ENCODE measurements at regions not wholly inside any gene's neighbourhood (a gene's known extent, or its start where the extent isn't known, plus 50 kb on each side); places are given as distances from the start of the nearest gene placed in this dataset.

DNA sequence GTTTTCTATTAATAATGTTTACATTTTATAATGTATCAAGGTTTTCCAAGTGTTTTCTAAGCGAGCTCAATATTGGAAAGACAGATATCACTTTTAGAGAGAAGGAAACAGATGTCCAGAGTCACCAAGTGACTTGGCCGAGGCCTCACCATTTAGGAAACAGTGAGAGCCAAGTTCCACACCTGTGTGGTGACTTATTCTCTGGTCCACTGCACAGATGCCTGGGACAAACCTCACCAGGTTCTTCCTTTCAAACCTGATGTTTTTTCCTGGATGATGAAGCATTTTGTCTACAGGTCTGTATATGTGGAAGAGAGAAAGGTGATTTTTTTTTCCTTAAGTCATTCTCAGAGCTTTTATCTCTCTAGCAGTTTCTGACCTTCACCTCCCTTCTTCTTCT, 280.7 kb downstream of the LPIN1 start:
- no peaks in the 10 kb centered on the region for H3K4me1 ChIP-seq (ENCODE audit: insufficient read depth, insufficient read length)
- no peak overlapping the region for H3K4me3 ChIP-seq (ENCODE audit: insufficient read length, low read depth)
- DNase-seq (ENCODE audit: low read depth, low spot score), result no peak
- H3K27me3 ChIP-seq (ENCODE audit: insufficient read depth, insufficient read length), result no peaks in the 10 kb centered on the region
- no peak overlapping the region for H3K9ac ChIP-seq (ENCODE audit: insufficient read length, low read depth)
- H3K36me3 ChIP-seq (ENCODE audit: insufficient read depth, insufficient read length, low read length), result no peaks in the 10 kb centered on the region
- H3K9me3 ChIP-seq (ENCODE audit: insufficient read depth, low read length), result peaks cover 6% of the 10 kb centered on the region; the same call in 1 of the 2 replicates
- TF ChIP-seq ZNF274 (IDR thresholded peaks at IDR 0.05; ENCODE audit: low read depth, low read length) (no peak), SUZ12 (IDR thresholded peaks at IDR 0.05; ENCODE audit: extremely low read depth, insufficient read depth, insufficient read length) (no peak), YY1 (IDR thresholded peaks at IDR 0.05; ENCODE audit: insufficient read depth, insufficient read length) (no peak)

DNA sequence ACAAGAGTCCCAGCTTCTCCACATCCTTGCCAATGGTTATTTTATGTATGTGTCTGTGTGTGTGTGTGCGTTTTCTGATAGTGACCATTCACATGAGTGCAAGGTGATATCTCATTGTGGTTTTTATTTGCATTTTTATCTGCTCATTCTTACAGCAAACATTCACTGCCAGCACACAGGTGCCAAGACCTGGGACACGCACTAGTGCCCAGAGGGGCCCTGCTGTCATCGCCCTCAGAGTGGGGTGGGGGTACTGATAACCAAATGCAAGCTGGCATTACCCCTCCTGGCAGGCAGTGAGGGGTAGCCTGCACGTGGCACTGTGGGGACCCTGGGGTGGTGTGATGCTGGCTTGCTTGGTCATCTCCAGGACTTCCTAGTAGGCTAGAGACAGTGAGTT, 285.4 kb downstream of the LPIN1 start:
- DNase-seq (ENCODE audit: low read depth, low spot score), result no peak
- Histone ChIP-seq H3K27me3 (ENCODE audit: insufficient read depth, insufficient read length) (no peaks in the 10 kb centered on the region), H3K4me1 (ENCODE audit: insufficient read depth, insufficient read length) (no peaks in the 10 kb centered on the region), H3K4me3 (ENCODE audit: insufficient read length, low read depth) (no peak overlapping the region), H3K36me3 (ENCODE audit: insufficient read depth, insufficient read length, low read length) (no peaks in the 10 kb centered on the region), H3K9ac (ENCODE audit: insufficient read length, low read depth) (no peak overlapping the region), H3K9me3 (ENCODE audit: insufficient read depth, low read length) (0 out of 2 replicates have a peak, but pooled peaks cover 9% of the 10 kb centered on the region)
- no peak for TF ChIP-seq YY1 (IDR thresholded peaks at IDR 0.05; ENCODE audit: insufficient read depth, insufficient read length)

DNA sequence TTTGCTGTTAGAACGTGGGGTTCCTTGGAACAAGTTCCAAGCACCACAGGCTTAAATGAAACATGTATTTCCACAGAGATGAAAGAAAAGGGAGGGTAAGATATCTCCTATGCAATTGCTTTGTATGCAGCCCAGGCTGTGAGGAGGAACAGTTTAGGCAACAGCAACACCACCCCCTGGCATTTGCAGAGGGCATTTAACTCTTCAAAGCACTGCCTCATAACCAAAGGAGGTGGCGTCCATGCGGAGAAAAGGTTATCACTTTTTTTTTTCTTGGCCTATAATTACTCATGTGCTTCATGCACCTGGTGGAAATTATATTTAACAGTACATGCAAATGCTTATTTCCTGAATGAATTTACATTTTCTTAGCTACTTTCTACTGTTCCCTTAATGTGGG, 286.0 kb downstream of the LPIN1 start:
- no peak for DNase-seq (ENCODE audit: low read depth, low spot score)
- H3K36me3 ChIP-seq (ENCODE audit: insufficient read depth, insufficient read length, low read length), result no peaks in the 10 kb centered on the region
- 0 out of 2 replicates have a peak, but pooled peaks cover 9% of the 10 kb centered on the region for H3K9me3 ChIP-seq (ENCODE audit: insufficient read depth, low read length)
- H3K27me3 ChIP-seq (ENCODE audit: insufficient read depth, insufficient read length), result no peaks in the 10 kb centered on the region
- no peak overlapping the region for H3K4me3 ChIP-seq (ENCODE audit: insufficient read length, low read depth)
- H3K9ac ChIP-seq (ENCODE audit: insufficient read length, low read depth), result no peak overlapping the region
- TF ChIP-seq ZNF274 (IDR thresholded peaks at IDR 0.05; ENCODE audit: low read depth, low read length) (no peak), YY1 (IDR thresholded peaks at IDR 0.05; ENCODE audit: insufficient read depth, insufficient read length) (no peak), SUZ12 (IDR thresholded peaks at IDR 0.05; ENCODE audit: extremely low read depth, insufficient read depth, insufficient read length) (no peak)
- H3K4me1 ChIP-seq (ENCODE audit: insufficient read depth, insufficient read length), result no peaks in the 10 kb centered on the region

DNA sequence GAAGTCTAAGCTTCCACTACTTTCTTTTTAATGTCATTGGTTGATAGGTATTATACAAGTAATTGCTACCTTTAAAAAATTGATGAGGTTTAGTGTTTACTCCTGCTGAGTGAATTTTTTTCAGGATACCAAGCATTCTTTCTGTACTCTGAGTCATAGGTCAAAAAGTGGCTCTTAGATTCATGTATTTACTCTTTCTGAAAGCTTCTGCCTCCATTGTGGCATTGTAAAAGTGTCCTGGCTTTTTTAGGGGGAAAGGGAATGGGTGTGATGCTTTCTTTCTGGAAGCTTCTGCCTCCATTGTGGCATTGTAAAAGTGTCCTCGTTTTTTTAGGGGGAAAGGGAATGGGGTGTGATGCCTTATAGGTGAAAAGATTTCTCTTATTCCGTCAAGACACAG, 286.5 kb downstream of the LPIN1 start:
- H3K9me3 ChIP-seq (ENCODE audit: insufficient read depth, low read length), result 0 out of 2 replicates have a peak, but pooled peaks cover 9% of the 10 kb centered on the region
- H3K9ac ChIP-seq (ENCODE audit: insufficient read length, low read depth), result no peak overlapping the region
- H3K4me1 ChIP-seq (ENCODE audit: insufficient read depth, insufficient read length), result no peaks in the 10 kb centered on the region
- no peak overlapping the region for H3K4me3 ChIP-seq (ENCODE audit: insufficient read length, low read depth)
- no peak for DNase-seq (ENCODE audit: low read depth, low spot score)
- TF ChIP-seq YY1 (IDR thresholded peaks at IDR 0.05; ENCODE audit: insufficient read depth, insufficient read length) (no peak), ZNF274 (IDR thresholded peaks at IDR 0.05; ENCODE audit: low read depth, low read length) (no peak), SUZ12 (IDR thresholded peaks at IDR 0.05; ENCODE audit: extremely low read depth, insufficient read depth, insufficient read length) (no peak)
- H3K27me3 ChIP-seq (ENCODE audit: insufficient read depth, insufficient read length), result no peaks in the 10 kb centered on the region
- no peaks in the 10 kb centered on the region for H3K36me3 ChIP-seq (ENCODE audit: insufficient read depth, insufficient read length, low read length)

DNA sequence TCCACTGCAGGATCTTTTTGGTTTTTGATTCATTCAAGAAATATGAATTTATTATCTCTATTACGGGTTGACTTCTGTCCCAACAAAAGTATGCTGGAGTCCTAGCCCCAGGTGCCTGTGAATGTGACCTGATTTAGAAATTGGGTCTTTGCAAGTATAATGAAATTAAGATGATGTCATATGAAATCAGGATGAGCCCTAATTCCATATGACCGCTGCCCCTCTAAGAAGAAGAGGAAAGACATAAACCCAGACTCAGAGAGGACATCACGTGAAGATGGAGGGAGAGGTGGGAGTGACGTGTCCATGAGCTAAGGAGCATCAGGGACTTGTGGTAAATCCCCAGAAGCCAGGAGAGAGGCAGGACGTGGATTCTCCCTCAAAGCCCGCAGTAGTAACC, 287.1 kb downstream of the LPIN1 start:
- no peaks in the 10 kb centered on the region for H3K36me3 ChIP-seq (ENCODE audit: insufficient read depth, insufficient read length, low read length)
- no peak overlapping the region for H3K4me3 ChIP-seq (ENCODE audit: insufficient read length, low read depth)
- TF ChIP-seq ZNF274 (IDR thresholded peaks at IDR 0.05; ENCODE audit: low read depth, low read length), result no peak
- TF ChIP-seq YY1 (IDR thresholded peaks at IDR 0.05; ENCODE audit: insufficient read depth, insufficient read length), result no peak
- no peak for TF ChIP-seq SUZ12 (IDR thresholded peaks at IDR 0.05; ENCODE audit: extremely low read depth, insufficient read depth, insufficient read length)
- no peak for DNase-seq (ENCODE audit: low read depth, low spot score)
- no peaks in the 10 kb centered on the region for H3K4me1 ChIP-seq (ENCODE audit: insufficient read depth, insufficient read length)
- no peaks in the 10 kb centered on the region for H3K27me3 ChIP-seq (ENCODE audit: insufficient read depth, insufficient read length)
- 0 out of 2 replicates have a peak, but pooled peaks cover 12% of the 10 kb centered on the region for H3K9me3 ChIP-seq (ENCODE audit: insufficient read depth, low read length)
- no peak overlapping the region for H3K9ac ChIP-seq (ENCODE audit: insufficient read length, low read depth)

DNA sequence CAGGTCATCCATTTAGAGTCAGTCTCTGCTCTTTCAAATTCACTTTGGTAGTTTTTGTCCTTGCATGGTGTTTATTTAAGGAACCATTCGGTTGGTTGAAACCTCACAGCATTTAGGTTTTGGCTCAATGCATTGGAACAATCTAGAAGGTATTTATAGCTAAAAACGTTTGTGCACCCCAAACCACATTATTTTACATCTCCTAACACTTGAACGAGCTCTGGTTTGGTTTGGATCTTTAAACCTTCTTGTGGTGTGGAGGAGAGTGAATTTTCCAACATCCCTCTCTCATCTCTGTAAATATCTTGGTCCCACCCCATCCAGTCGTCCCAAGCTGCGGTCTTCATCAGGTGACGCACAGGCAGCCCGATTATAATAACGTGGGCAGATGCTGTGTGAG, 287.9 kb downstream of the LPIN1 start:
- no peak overlapping the region for H3K4me3 ChIP-seq (ENCODE audit: insufficient read length, low read depth)
- H3K9ac ChIP-seq (ENCODE audit: insufficient read length, low read depth), result no peak overlapping the region
- H3K36me3 ChIP-seq (ENCODE audit: insufficient read depth, insufficient read length, low read length), result no peaks in the 10 kb centered on the region
- peaks cover 21% of the 10 kb centered on the region for H3K9me3 ChIP-seq (ENCODE audit: insufficient read depth, low read length)
- no peaks in the 10 kb centered on the region for H3K27me3 ChIP-seq (ENCODE audit: insufficient read depth, insufficient read length)
- no peak for DNase-seq (ENCODE audit: low read depth, low spot score)
- TF ChIP-seq SUZ12 (IDR thresholded peaks at IDR 0.05; ENCODE audit: extremely low read depth, insufficient read depth, insufficient read length) (no peak), ZNF274 (IDR thresholded peaks at IDR 0.05; ENCODE audit: low read depth, low read length) (no peak), YY1 (IDR thresholded peaks at IDR 0.05; ENCODE audit: insufficient read depth, insufficient read length) (no peak)
- no peaks in the 10 kb centered on the region for H3K4me1 ChIP-seq (ENCODE audit: insufficient read depth, insufficient read length)

DNA sequence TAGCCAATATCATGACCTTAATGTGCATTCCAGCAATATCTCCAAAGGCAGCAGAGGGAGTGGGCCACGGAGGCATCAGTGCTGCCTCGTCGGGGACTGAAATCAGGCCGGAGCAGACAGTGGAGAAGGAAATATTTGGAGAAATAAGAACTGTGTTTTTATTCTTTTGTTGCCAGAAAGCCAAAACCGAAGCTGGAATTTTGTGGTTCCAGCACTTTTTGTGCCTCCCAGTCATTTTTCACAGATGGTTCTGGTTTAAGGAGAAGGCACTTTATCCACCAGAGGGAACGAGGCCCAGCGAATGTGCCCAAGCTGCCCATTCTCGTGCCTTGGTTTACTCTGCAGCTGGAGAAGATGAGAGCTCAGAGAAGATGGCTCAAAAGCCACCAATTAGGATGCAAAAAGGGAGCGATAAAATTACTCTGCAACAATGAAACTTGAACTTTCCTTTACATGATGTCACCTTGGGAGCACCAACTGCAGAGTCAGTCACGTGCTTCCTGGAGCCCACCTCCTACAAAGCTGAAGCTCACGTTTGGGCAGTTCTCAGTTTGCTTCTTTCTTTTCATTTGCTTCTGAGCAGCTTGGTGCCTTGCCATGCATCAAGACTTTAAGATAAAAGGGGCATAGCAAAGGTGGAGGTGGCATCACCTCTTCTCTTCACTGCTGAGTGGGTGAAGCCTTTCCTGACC, 288.7 kb downstream of the LPIN1 start:
- no peak for DNase-seq (ENCODE audit: low read depth, low spot score)
- Histone ChIP-seq H3K9me3 (ENCODE audit: insufficient read depth, low read length) (peaks cover 28% of the 10 kb centered on the region), H3K36me3 (ENCODE audit: insufficient read depth, insufficient read length, low read length) (no peaks in the 10 kb centered on the region), H3K4me3 (ENCODE audit: insufficient read length, low read depth) (no peak overlapping the region), H3K9ac (ENCODE audit: insufficient read length, low read depth) (no peak overlapping the region), H3K4me1 (ENCODE audit: insufficient read depth, insufficient read length) (no peaks in the 10 kb centered on the region), H3K27me3 (ENCODE audit: insufficient read depth, insufficient read length) (no peaks in the 10 kb centered on the region)
- no peak for TF ChIP-seq YY1 (IDR thresholded peaks at IDR 0.05; ENCODE audit: insufficient read depth, insufficient read length)
- no peak for TF ChIP-seq SUZ12 (IDR thresholded peaks at IDR 0.05; ENCODE audit: extremely low read depth, insufficient read depth, insufficient read length)
- TF ChIP-seq ZNF274 (IDR thresholded peaks at IDR 0.05; ENCODE audit: low read depth, low read length), result no peak
